Neural cell (in vitro differentiated cells): ENCODE measurements at regions not wholly inside any gene's neighbourhood (a gene's known extent, or its start where the extent isn't known, plus 50 kb on each side); places are given as distances from the start of the nearest gene placed in this dataset.

Source experiments
- H2AFZ ChIP-seq: fragments of 200-600, 300-800 bp; sonication (generic), shearing (Covaris generic); 2 replicates; pipeline ENCODE4 v1.6.0; 2014; ENCODE audit warnings: low read depth, mild to moderate bottlenecking, antibody characterized with exemption, low read length, moderate library complexity
- H3F3A ChIP-seq: fragments of 200-600 bp; shearing (Covaris generic); 2 replicates; pipeline ENCODE4 v1.6.1; 2016; ENCODE audit warnings: mild to moderate bottlenecking, moderate library complexity, mixed read lengths, antibody characterized with exemption, low read length; ENCODE audit not compliant: insufficient read depth, poor library complexity, severe bottlenecking
- H3K27ac ChIP-seq: fragments of 200-600, 300-800 bp; sonication (generic), shearing (Covaris generic); 2 replicates; pipeline ENCODE4 v1.5.1; 2014; ENCODE audit warnings: mild to moderate bottlenecking, low read length, moderate library complexity
- H3K27me3 ChIP-seq: fragments of 300-800, 200-600 bp; sonication (generic), shearing (Covaris generic); 2 replicates; pipeline ENCODE4 v1.6.0; 2014; ENCODE audit warnings: mild to moderate bottlenecking, low read depth, low read length, moderate library complexity; ENCODE audit not compliant: insufficient read depth
- H3K36me3 ChIP-seq: fragments of 300-800, 200-600 bp; sonication (generic), shearing (Covaris generic); 2 replicates; pipeline ENCODE4 v1.5.1; 2014; ENCODE audit warnings: mild to moderate bottlenecking, antibody characterized with exemption, low read length, moderate library complexity; ENCODE audit not compliant: insufficient read depth
- H3K4me2 ChIP-seq: fragments of 300-800, 200-600 bp; sonication (generic), shearing (Covaris generic); 2 replicates; pipeline ENCODE4 v1.6.0; 2014; ENCODE audit warnings: mild to moderate bottlenecking, low read length
- H3K4me3 ChIP-seq: fragments of 300-800, 200-600 bp; sonication (generic), shearing (Covaris generic); 2 replicates; pipeline ENCODE4 v1.5.1; 2014; ENCODE audit warnings: mild to moderate bottlenecking, low read length, moderate library complexity
- H3K79me2 ChIP-seq: fragments of 200-600 bp; shearing (Covaris generic); replicated peaks from 2 replicates; pipeline ENCODE4 v1.6.0; 2014; ENCODE audit warnings: mild to moderate bottlenecking, low read length, moderate library complexity; ENCODE audit not compliant: insufficient read depth
- H3K9ac ChIP-seq: fragments of 300-800, 200-600 bp; sonication (generic), shearing (Covaris generic); 2 replicates; pipeline ENCODE4 v1.6.1; 2016; ENCODE audit warnings: mild to moderate bottlenecking, low read length, mixed read lengths
- H3K9me2 ChIP-seq: fragments of 200-600 bp; shearing (Covaris generic); 2 replicates; pipeline ENCODE4 v1.6.1; 2016; ENCODE audit warnings: mild to moderate bottlenecking, low read length, mixed read lengths; ENCODE audit not compliant: insufficient read depth
- H3K9me3 ChIP-seq: fragments of 200-600, 300-800 bp; sonication (generic), shearing (Covaris generic); 2 replicates; pipeline ENCODE4 v1.6.1; 2016; ENCODE audit warnings: mild to moderate bottlenecking, mixed run types, low read length, moderate library complexity, mixed read lengths
- H4K20me1 ChIP-seq: fragments of 200-600 bp; shearing (Covaris generic); 2 replicates; pipeline ENCODE4 v1.6.1; 2016; ENCODE audit warnings: mild to moderate bottlenecking, mixed run types; ENCODE audit not compliant: insufficient read depth
- CTCF ChIP-seq: fragments of 450-650 bp; IDR thresholded peaks from 2 replicates; pipeline ENCODE4 v1.5.1; 2014; ENCODE audit warnings: antibody characterized with exemption, mild to moderate bottlenecking, moderate library complexity; ENCODE audit not compliant: poor library complexity, severe bottlenecking
- EP300 ChIP-seq: fragments of 450-650 bp; conservative IDR thresholded peaks from 2 replicates; pipeline ENCODE4 v1.6.1; 2014; ENCODE audit warnings: antibody characterized with exemption, mild to moderate bottlenecking, moderate library complexity; ENCODE audit not compliant: poor library complexity, severe bottlenecking
- EZH2 ChIP-seq: fragments of 200-600, 300-800 bp; shearing (Covaris generic), sonication (generic); IDR thresholded peaks from 2 replicates; pipeline ENCODE4 v1.6.1; 2014; ENCODE audit warnings: antibody characterized with exemption, low read length, borderline replicate concordance, mild to moderate bottlenecking; ENCODE audit not compliant: insufficient read depth, poor library complexity, severe bottlenecking
- MXI1 ChIP-seq: fragments of 450-650 bp; conservative IDR thresholded peaks from 2 replicates; pipeline ENCODE4 v1.6.1; 2014; ENCODE audit warnings: antibody characterized with exemption, mild to moderate bottlenecking; ENCODE audit not compliant: poor library complexity, severe bottlenecking
- POLR2AphosphoS5 ChIP-seq: IDR thresholded peaks from 2 replicates; pipeline ENCODE4 v1.6.1; 2012
- RAD21 ChIP-seq: fragments of 450-650 bp; conservative IDR thresholded peaks from 2 replicates; pipeline ENCODE4 v1.6.1; 2014; ENCODE audit warnings: antibody characterized with exemption, mild to moderate bottlenecking, moderate library complexity
- SMC3 ChIP-seq: fragments of 450-650 bp; conservative IDR thresholded peaks from 2 replicates; pipeline ENCODE4 v1.6.1; 2014; ENCODE audit warnings: antibody characterized with exemption, mild to moderate bottlenecking, moderate library complexity; ENCODE audit not compliant: poor library complexity
- TAF1 ChIP-seq: IDR thresholded peaks from 2 replicates; pipeline ENCODE4 v1.6.1; 2012; ENCODE audit warnings: low read depth
- TF ChIP-seq, protein P1 (sequence below): IDR thresholded peaks from 2 replicates; pipeline ENCODE4 v1.6.1; 2012; ENCODE audit warnings: borderline replicate concordance

GRCh38 chr9:16028548-16028947 lies 475.7 kb downstream of the CCDC171 start:
- no peaks in the 10 kb centered on the region for H3K79me2 ChIP-seq
- no peaks in the 10 kb centered on the region for H4K20me1 ChIP-seq
- H3F3A ChIP-seq, result no peaks in the 10 kb centered on the region
- no peak for TF ChIP-seq EP300
- no peaks in the 10 kb centered on the region for H3K36me3 ChIP-seq
- no peak overlapping the region for H3K9ac ChIP-seq
- H3K4me3 ChIP-seq, result no peak overlapping the region
- H3K27ac ChIP-seq, result no peak overlapping the region
- no peak overlapping the region for H2AFZ ChIP-seq
- H3K27me3 ChIP-seq, result no peaks in the 10 kb centered on the region
- H3K4me2 ChIP-seq, result no peak overlapping the region
- H3K9me3 ChIP-seq, result no peaks in the 10 kb centered on the region
- H3K9me2 ChIP-seq, result no peaks in the 10 kb centered on the region

DNA sequence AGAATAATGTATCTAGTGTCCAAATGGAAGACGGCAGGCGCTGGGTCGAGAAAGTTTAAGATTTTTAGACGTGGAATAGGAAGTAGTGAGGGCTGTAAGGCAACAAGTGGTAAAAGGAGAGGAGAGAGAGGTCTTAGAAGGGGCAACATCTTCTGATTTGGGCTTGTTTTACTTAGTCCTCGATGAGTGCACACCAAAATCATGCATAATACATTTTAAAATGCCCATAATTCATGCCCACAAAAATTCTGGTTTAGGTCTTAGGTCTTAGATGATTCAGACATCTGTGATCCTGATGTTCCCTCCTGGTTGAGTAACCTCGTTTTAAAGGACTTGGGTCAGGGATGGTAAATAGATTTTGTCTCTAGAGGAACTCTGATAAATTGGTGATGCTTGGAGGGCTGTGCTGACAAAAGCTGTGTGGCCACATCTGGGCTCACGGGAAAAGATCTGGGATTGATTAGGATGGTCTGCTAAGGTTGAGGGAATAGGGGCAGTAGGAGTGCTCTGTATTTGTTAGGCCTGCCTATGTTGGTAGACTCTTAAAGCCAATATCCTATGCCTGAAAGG lies 476.3 kb downstream of the CCDC171 start:
- Histone ChIP-seq H3K4me2 (no peak overlapping the region), H3K36me3 (no peaks in the 10 kb centered on the region), H3K79me2 (no peaks in the 10 kb centered on the region), H3K4me3 (no peak overlapping the region), H3K9ac (no peak overlapping the region), H4K20me1 (no peaks in the 10 kb centered on the region), H3K9me3 (no peaks in the 10 kb centered on the region), H3F3A (no peaks in the 10 kb centered on the region), H3K27ac (no peak overlapping the region), H3K9me2 (no peaks in the 10 kb centered on the region), H3K27me3 (no peaks in the 10 kb centered on the region), H2AFZ (no peak overlapping the region)
- TF ChIP-seq MXI1, result no peak
- no peak for TF ChIP-seq EZH2
- TF ChIP-seq, protein P1, sequence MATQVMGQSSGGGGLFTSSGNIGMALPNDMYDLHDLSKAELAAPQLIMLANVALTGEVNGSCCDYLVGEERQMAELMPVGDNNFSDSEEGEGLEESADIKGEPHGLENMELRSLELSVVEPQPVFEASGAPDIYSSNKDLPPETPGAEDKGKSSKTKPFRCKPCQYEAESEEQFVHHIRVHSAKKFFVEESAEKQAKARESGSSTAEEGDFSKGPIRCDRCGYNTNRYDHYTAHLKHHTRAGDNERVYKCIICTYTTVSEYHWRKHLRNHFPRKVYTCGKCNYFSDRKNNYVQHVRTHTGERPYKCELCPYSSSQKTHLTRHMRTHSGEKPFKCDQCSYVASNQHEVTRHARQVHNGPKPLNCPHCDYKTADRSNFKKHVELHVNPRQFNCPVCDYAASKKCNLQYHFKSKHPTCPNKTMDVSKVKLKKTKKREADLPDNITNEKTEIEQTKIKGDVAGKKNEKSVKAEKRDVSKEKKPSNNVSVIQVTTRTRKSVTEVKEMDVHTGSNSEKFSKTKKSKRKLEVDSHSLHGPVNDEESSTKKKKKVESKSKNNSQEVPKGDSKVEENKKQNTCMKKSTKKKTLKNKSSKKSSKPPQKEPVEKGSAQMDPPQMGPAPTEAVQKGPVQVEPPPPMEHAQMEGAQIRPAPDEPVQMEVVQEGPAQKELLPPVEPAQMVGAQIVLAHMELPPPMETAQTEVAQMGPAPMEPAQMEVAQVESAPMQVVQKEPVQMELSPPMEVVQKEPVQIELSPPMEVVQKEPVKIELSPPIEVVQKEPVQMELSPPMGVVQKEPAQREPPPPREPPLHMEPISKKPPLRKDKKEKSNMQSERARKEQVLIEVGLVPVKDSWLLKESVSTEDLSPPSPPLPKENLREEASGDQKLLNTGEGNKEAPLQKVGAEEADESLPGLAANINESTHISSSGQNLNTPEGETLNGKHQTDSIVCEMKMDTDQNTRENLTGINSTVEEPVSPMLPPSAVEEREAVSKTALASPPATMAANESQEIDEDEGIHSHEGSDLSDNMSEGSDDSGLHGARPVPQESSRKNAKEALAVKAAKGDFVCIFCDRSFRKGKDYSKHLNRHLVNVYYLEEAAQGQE, result no peak
- no peak for TF ChIP-seq EP300
- no peak for TF ChIP-seq TAF1
- TF ChIP-seq POLR2AphosphoS5, result no peak
- no peak for TF ChIP-seq CTCF
- no peak for TF ChIP-seq SMC3
- TF ChIP-seq RAD21, result no peak
